Central memory CD8-positive, alpha-beta T cell (primary cell): ENCODE measurements at regions not wholly inside any gene's neighbourhood (a gene's known extent, or its start where the extent isn't known, plus 50 kb on each side); places are given as distances from the start of the nearest gene placed in this dataset.

Experiments used
- ATAC-seq: fragments of 150-1000 bp; cut with Tn5 transposase; replicated peaks from 2 replicates; pipeline ENCODE4 v1.10.0; 2022; ENCODE audit warnings: mild to moderate bottlenecking, moderate FRiP score, moderate number of reproducible peaks; ENCODE audit not compliant: poor library complexity, severe bottlenecking; ENCODE audit errors: extremely low read depth
- DNase-seq, 2 donors: peaks; one replicate each; pipeline ENCODE4 v3.0.0; 2021; ENCODE audit warnings: low spot score in 2 of 2
- H3K27ac Mint-ChIP-seq: one replicate; pipeline ENCODE4 v1.8.0; 2022; ENCODE audit warnings: low read depth, mild to moderate bottlenecking, moderate library complexity, mixed read lengths
- H3K27me3 Mint-ChIP-seq: one replicate; pipeline ENCODE4 v1.8.0; 2022; ENCODE audit warnings: mixed read lengths
- H3K36me3 Mint-ChIP-seq: one replicate; pipeline ENCODE4 v1.8.0; 2022; ENCODE audit warnings: mild to moderate bottlenecking, moderate library complexity, mixed read lengths; ENCODE audit not compliant: insufficient read depth
- H3K4me1 Mint-ChIP-seq: one replicate; pipeline ENCODE4 v1.8.0; 2022; ENCODE audit warnings: mixed read lengths
- H3K4me3 Mint-ChIP-seq: one replicate; pipeline ENCODE4 v1.8.0; 2022; ENCODE audit warnings: mild to moderate bottlenecking, moderate library complexity, mixed read lengths
- H3K9me3 Mint-ChIP-seq: one replicate; pipeline ENCODE4 v1.8.0; 2022; ENCODE audit warnings: mixed read lengths

DNA sequence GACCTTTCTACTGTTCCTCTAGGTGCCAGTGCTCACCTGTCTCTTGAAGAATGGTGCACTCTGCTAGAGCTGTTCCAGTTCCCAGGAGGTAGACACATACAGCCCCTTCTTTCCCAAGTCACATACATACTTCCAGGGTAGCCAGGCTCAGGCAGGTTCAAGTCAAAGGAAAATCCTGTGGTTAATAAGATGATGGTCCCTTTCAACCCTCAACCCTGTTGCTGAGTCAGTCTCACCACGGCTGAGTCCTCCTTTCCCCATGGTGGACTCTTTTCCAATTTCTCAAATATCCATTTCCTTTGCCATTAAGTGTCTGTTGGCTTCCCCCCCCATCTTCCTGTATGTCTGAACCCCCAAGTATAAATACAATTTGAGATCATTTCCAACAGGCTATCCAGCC, 56.1 kb upstream of the ACAN start:
- ATAC-seq (no peak), DNase-seq (no peak)
- Mint-ChIP-seq H3K9me3 (no peaks in the 10 kb centered on the region), H3K27ac (no peak overlapping the region), H3K4me1 (no peaks in the 10 kb centered on the region), H3K4me3 (no peak overlapping the region), H3K36me3 (no peaks in the 10 kb centered on the region), H3K27me3 (peaks cover 94% of the 10 kb centered on the region)

DNA sequence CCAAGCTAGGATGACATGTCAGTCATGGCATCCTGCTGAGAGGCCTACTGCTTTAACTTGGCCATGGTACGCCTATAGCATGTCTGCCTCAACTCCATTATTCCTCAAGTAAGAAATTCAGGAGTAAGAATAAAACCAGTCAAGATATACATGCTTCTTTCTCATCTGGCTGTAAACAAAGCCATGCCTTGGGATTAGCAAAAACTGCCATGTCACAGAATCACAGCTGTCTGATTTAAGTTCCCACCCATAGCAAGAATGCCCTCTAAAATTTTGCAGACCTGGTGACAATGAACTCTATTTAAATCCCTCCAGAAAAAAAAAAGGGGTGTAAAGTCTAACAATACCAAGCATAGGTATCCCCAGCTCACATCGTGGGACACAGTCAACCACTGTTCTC, 55.6 kb upstream of the ACAN start:
- Mint-ChIP-seq H3K36me3 (no peaks in the 10 kb centered on the region), H3K27me3 (peaks cover 94% of the 10 kb centered on the region), H3K4me1 (no peaks in the 10 kb centered on the region), H3K27ac (no peak overlapping the region), H3K9me3 (no peaks in the 10 kb centered on the region), H3K4me3 (no peak overlapping the region)
- DNase-seq (no peak), ATAC-seq (no peak)

- Mint-ChIP-seq H3K4me3 (no peak overlapping the region), H3K9me3 (no peaks in the 10 kb centered on the region), H3K27me3 (peaks cover 94% of the 10 kb centered on the region), H3K36me3 (no peaks in the 10 kb centered on the region), H3K27ac (no peak overlapping the region), H3K4me1 (no peaks in the 10 kb centered on the region)
- no peak for ATAC-seq
- DNase-seq = no peak
Measured at GRCh38 chr15:88748081-88748480, 55.2 kb upstream of the ACAN start.

- no peaks in the 10 kb centered on the region for H3K9me3 Mint-ChIP-seq
- H3K27ac Mint-ChIP-seq = no peak overlapping the region
- DNase-seq = no peak
- H3K27me3 Mint-ChIP-seq = peaks cover 91% of the 10 kb centered on the region
- H3K4me3 Mint-ChIP-seq = no peak overlapping the region
- ATAC-seq = no peak
- H3K36me3 Mint-ChIP-seq = no peaks in the 10 kb centered on the region
- no peaks in the 10 kb centered on the region for H3K4me1 Mint-ChIP-seq
Measured at GRCh38 chr15:88748651-88749050, 54.6 kb upstream of the ACAN start.

DNA sequence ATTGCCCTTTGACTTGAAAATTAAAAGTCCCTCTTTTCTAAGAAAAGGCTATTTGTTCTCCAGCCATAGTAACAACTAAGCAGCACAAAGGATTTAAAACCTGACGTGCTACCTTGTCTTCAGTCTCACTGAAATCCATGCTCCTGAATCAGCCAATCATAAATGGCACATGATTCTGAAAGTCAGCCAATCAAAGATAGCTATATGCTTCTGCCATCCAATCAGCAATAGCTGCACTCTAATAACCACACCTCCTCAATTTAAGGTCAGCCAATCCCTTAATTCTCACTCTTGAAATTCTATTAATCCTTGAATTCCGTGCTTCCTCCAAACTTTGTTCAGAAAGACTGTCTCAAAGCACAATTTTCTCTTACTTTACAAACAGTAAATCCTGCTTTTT, 53.5 kb upstream of the ACAN start:
- H3K4me3 Mint-ChIP-seq = no peak overlapping the region
- no peak overlapping the region for H3K27ac Mint-ChIP-seq
- H3K27me3 Mint-ChIP-seq = peaks cover 90% of the 10 kb centered on the region
- no peaks in the 10 kb centered on the region for H3K4me1 Mint-ChIP-seq
- DNase-seq = no peak
- no peak for ATAC-seq
- H3K36me3 Mint-ChIP-seq = no peaks in the 10 kb centered on the region
- H3K9me3 Mint-ChIP-seq = no peaks in the 10 kb centered on the region

- DNase-seq (no peak), ATAC-seq (no peak)
- Mint-ChIP-seq H3K27me3 (peaks cover 80% of the 10 kb centered on the region), H3K4me3 (no peak overlapping the region), H3K27ac (no peak overlapping the region), H3K4me1 (no peaks in the 10 kb centered on the region), H3K36me3 (no peaks in the 10 kb centered on the region), H3K9me3 (no peaks in the 10 kb centered on the region)
Measured at GRCh38 chr15:88752501-88752900, 50.7 kb upstream of the ACAN start.

DNA sequence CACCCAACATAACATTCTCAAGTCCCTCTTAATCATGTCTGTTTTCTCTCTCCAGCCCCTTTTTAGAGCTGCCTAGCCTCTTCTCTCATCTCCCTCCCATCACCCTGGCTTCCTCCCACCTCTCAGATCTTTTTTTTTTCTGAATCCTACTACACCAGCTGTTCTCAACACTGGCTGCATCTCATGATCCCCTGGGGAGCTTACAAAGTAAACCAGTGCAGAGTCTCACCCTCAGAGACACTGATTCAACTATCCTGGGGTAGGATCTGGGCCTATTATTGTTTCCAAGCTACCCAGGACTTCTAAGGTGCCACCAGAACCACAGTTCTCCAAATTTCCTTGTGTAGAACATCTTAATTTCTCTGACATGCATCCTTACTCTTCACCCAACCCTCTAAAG, 50.3 kb upstream of the ACAN start:
- no peak overlapping the region for H3K4me3 Mint-ChIP-seq
- ATAC-seq (no peak), DNase-seq (no peak)
- H3K36me3 Mint-ChIP-seq = no peaks in the 10 kb centered on the region
- H3K27me3 Mint-ChIP-seq = peaks cover 79% of the 10 kb centered on the region
- H3K9me3 Mint-ChIP-seq = no peaks in the 10 kb centered on the region
- no peaks in the 10 kb centered on the region for H3K4me1 Mint-ChIP-seq
- H3K27ac Mint-ChIP-seq = no peak overlapping the region
